NCI-H345 treated with DMSO at 0.1 percent for 48 hours (cell line): ENCODE measurements at regions not wholly inside any gene's neighbourhood (a gene's known extent, or its start where the extent isn't known, plus 50 kb on each side); places are given as distances from the start of the nearest gene placed in this dataset.
"Not testable (repeated sequence)": the region's sequence is repeated elsewhere in the genome, so short reads cannot be mapped to it uniquely, and the experiment has no call there.

ENCODE experiments used
- DNase-seq: peaks from one replicate; lab custom pipeline; 2025; ENCODE audit not compliant: unreplicated experiment; lab: John Stamatoyannopoulos, UW

DNA sequence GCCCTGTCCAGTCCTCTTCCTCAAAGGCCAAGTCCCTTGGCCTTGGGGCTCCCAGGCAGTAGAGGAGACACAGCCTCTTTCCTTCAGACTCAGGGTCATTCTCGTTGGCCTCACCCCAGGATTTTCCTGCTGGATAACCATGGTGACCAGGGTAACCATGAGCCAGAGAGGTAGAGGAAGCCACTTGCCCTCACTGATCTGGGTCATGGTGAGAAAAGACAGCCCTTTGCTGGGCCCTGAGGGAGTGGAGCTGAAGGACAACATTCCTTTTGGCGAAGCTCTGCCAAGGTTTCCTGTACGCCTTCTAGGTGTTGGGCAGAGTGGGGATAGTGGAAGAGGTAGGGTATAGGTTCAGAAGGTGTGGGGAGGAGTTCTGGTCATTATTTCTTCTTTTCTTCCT lies 53.1 kb upstream of the WNT4 start:
- no peak for DNase-seq

DNA sequence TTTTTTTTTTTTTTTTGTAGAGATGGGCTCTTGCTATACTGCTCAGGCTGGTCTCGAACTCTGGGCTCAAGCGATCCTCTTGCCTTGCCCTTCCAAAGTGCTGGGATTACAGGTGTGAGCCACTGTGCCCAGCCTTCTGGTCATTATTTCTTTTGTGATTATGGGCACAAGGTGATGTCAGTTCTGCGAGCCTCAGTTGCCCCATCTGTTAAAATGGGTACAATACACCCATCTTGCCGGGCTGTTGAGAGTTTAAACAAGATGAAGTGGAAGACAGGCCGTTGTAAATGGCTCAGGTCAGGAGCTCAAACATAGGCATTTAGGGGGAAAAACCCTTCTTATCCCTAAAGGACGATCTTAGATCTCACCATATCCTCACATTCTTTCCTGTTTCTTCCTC lies 53.7 kb upstream of the WNT4 start:
- DNase-seq, result no peak

DNA sequence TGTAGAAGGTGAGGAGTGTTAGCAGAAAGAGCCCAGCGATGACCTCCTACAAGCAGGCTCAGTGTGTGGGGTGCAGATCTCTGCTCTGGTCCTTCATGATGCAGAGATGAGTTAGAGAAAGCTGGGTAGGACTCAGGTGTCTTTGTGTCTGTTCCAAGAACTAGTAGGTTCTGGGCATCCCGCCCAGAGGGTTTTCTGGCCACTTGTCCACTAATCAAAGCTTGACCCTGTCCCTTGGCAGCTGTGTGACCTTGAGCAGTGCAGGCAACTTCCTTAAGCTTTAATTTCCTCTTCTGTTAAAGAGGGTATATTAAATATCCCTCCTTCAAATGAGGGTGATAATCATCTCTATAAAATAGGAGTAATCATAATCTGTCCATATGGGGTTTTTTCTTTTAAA lies 54.7 kb upstream of the WNT4 start:
- no peak for DNase-seq

DNA sequence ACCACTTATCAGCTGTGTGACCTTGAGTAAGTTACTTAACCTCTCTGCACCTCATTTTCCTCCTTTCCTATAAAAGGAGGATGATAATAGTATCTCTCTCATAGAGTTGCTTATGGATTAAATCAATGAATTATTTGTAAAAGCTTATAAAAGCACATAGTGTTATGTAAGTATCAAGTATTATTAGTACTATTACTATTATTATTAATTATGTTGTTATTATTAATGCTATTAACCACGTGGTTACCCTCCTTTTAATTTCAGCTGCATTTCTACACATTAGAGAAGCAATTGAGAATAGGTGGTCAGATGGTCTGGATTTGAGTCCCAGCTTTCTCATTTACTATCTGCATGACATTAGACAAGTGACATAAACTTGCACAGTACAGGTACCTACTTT lies 58.1 kb upstream of the WNT4 start:
- DNase-seq, result no peak

DNA sequence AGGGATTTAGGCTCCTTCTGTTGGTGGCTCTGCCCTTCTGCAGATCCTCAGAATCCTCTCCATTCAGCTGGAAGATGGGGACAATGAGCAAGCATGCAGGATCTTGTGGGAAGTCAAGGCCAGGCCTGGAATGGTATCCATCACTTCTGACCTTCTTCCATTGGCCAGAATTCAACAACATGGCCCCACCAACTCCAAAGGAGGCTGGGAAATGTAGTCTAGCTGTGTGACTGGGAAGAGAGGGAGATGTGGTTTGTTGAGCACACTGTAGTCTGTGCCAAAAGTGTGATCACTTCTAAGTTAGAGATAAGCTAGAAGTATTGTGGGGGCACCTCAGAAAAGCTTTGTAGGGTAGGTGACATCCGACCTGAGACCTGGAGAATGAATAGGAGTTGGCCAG lies 60.4 kb upstream of the WNT4 start:
- no peak for DNase-seq

DNA sequence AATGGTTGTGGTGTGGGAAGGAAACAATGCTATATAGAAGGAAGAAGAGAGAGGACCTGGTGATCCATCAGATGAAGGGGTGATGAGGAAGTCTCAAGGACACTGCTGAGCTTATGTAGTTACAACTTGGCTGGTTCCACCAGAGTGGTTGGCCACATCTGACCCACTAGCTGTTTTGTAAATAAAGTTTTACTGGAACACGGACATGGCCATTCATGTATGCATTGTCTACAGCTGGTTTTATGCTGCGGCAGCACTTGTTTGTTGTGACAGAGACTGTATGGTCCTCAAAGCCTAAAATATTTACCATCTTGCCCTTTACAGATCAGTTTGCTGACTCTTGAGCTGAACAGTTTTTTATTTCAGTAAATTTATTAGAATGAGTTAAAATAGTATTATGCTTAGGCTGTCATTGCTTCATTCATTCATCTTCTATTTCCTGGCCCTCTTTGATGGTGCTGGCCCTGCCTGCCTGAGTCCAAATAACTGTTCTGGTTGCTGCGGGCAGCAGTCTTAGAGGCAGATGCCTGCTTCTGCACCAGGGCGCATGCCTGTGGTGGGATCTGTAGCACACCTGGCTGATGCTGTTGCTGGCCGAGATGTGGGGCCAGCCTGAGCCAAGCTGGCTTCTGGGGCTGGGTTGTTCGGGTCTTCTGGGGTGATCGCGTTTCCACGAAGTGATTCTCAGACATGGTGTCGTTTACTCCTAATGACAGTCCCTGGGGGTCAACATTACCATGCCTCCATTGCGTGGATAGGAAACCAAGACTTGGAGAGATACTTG lies 61.4 kb upstream of the WNT4 start:
- no peak for DNase-seq

DNA sequence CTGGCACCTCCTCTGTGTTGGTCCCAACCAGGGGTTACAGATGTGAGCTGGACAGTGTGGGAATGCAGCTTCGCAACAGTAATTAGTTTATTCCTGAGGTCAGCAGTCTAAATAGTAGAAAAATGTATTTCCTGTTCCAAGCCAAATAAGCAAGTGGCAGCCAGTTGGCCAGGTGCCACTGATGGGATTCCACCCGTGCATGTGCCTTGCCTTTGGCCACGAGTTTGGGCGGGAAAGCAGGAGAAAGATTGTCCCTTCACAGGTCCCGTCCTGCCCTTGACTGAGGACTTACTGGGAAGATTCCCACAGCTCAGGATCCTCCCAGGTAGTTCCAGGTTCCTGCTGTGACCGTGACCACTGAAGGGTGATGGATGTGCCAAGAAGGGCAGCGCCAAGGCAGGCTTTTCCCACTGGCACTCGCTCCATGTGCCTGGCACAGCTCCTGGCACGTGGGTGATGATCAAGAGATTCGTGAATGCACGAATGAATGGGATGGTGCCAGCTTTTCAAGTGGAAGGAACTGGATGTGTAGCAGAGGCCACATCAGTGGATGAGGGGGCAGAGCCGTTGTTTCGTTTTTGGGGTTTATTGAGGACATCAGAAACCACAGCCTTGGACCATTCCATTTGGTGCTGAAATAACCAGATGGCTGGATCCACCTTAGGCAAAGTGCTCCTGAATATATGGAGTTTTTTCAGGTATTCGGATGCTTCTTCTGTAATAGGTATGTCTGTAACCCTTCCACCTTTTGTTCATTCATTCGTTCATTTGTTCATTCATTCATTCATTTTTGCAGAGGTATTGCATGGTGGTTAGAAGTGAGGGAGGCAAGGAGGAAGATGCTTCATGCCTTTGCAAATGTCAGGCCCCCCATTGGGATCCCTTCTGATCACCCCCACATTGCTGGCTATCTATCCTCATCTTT lies 62.4 kb upstream of the WNT4 start:
- DNase-seq, result no peak

DNA sequence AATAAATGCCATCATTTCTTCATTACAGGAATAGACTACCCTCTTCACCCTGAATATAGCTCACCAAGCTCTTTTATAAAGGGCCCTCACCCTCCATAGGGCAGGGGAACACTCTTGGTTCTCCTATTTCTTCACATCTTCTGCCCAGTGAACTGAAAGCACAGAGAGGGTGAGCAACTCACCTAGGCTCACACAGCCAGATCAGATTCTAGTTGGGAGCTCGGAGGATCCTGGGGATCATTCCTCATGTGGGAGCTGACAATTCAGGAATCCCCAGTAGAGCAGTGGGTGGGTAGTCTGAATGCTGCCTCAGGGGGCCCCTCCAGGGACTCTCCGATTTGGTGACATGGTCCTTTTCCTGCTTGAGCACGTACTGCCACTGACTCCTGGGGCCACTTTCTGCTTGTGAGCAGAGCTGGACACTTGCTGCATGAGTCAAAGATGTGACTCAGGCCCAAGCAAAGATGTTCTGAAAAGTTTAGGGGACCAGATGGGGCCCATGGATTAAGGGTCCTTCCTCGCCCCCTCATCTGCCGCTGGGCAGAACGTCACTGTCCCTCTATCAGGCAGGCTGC lies 63.7 kb upstream of the WNT4 start:
- DNase-seq, result no peak

DNA sequence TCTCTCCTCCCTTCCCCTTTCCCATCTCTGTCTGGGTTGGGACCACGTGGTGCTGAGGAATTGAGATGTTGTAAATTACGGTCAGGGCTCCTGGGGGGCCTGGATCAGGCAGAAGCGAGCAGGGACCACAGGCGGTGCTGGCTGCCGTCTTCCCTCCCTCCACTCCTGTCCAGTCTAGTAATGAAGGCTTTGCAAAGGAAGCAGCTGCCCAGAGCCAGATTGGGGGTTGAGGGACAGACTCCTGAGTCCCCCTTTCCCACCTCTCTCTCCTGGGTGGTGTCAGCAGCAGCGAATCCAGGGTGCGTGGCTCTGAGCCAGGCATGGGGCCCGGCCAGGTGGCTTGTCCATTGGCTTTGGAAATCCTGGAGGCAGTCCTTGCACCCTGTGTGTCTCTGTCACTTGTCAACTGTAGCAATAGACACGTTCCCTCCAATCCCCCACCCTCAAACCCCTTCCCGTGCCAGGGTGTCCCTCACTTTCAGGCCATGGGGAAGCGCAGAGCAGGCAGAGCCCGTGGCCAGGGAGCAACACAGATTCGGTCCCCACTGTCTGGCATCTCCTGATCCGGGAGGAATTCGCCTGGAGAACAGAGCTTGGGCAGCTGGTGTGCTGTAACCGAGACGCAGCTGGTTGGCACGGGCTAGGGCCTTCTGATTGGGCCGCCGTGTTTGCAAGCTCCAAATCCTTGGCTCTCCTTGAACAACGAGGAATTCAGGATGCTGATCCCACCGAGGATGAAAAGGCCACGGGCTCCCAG lies 64.8 kb upstream of the WNT4 start:
- DNase-seq, result no peak

DNA sequence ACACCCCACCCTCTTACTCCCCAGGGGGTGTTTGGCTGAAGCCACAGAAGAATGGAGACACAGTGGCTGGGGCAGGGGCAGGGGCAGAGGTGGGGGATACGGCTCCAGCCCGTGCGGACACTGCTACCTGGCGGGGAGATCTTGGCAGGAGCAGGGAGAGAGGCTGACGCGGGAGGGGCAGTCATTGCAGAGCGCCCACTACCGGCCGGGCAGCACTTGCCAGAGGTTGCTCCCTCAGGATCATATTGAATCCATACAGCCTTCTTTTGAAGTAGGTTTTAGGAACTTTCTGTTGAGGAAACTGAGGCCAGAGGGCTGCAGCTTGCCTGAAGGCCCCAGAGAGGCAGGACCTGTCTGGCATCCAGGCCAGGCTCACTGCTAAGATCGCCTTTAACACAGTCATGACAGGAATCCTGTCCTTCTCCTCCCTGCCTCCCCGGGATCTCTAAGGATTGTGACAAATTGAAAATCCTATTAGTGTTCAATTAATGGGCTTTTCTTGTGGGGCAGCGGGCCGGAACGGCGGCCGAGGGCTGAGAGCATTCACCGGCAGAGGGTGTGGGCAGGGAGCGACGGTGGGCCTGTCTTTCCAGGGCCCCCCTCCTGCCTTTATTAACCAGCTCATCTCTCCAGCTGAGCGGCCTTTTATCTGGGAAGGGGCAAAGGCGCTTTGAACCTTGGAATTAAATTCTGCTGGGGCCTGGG lies 65.5 kb upstream of the WNT4 start:
- no peak for DNase-seq

DNA sequence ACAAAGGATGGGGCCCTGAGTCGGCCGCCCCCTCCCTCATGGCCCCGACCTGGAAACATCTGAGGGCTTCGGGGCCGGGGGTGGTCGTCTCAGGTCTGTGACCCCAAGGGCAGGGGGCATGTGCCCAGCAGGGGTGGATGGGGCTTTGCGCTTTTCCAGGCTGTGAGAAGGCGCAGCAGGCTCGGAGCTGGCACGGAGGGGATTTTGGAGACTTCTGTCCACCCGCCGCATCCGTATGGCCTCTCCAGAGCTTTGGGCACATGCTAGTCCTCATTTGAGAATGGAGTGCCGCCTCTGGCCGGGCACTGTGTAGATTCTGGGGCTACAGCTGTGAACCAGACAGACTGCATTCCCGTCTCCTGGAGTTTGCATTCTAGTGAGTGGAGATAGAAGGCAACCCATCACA lies 66.1 kb upstream of the WNT4 start:
- no peak for DNase-seq

DNA sequence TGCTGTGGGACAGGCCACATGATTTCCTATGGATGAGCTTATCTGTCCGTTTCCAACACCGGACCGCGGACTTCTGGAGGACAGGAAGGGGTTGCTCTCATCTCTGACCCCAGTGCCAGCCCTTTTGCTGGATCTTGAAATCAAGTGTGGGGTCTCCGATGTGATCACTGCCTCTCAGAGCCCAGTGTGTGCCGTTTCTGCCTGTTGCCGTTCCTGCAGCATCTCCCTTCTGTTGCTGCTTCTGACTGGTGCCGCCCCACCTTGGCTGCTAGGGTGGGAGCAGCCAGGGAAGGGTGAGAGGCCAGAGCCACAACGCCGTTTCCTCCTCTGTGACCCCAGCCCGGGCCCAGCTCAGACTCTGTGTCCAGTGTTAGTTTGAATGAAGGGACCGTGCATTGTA lies 67.3 kb upstream of the WNT4 start:
- no peak for DNase-seq

DNA sequence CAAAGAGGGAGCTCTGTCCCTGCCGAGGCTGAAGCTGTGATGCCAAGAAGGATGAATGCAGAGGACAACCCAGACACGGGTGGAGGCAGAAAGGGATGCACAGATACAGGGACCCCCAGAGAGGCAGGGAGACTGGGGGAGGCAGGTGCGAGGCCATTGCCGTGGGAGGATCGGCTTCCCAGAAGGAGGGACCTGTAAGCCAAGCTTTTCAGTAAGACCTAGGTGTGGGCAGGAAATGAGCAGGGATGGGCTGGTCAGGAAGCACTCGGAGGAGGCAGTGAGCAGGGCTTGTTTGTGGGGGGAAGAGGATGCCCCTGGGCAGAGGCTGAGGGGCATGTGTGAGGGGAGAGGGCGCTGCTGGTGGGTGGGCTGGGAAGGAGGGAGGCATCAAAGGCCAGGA lies 67.7 kb upstream of the WNT4 start:
- no peak for DNase-seq

DNA sequence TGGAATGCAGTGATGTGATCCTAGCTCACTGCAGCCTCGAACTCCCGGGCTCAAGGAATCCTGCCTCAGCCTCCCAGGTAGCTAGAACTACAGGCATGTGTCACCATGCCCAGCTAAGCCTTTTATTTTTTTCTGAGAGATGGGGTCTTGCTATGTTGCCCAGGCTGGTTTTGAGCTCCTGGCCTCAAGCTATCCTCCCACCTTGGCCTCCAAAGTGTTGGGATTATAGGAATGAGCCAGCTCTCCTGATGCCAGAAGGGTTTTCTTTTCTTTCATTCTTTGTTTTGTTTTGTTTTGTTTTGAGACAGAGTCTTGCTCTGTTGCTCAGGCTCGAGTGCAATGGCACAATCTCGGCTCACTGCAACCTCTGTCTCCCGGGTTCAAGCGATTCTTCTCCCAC lies 68.6 kb upstream of the WNT4 start:
- not testable (repeated sequence) for DNase-seq

DNA sequence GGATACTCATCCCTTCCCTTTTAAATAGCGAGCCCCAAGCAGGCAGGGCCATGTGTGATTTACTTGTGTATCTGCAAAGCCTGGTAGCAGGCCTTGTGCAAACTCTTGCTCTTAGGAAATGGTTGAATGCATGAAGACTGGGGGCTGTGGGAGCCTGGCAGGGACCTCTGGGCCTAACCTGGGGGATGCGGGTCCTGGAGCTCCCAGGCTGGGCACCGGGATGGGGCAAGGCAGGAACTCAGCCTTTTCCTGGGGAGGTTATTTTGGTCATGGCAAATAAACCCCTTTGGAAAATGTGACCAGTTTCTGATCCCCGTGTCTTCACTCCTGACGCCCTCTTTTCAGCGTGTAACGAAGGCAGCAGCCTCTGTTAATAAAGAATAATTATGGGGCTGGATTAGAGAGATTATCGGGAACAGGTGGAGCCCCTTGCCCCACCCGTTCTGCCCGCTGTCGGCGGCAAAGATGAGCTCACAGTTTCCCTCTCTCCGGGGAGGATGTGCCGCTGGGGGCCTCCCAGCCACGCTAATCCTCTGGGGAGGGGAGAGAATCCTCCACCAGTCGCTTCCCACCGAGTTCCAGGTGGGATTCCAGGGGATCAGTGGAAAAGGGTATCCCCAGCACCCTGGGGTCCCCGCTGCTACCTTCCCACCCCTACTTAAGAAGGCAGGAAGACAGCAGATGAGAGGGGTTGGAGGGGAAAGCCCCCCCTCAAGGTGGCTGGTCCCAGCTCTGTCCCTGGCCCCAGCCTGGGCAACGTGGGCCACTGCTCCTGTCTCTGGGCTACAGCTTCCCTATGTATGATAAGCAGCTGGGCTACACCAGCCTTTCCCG lies 69.7 kb upstream of the WNT4 start:
- no peak for DNase-seq

DNA sequence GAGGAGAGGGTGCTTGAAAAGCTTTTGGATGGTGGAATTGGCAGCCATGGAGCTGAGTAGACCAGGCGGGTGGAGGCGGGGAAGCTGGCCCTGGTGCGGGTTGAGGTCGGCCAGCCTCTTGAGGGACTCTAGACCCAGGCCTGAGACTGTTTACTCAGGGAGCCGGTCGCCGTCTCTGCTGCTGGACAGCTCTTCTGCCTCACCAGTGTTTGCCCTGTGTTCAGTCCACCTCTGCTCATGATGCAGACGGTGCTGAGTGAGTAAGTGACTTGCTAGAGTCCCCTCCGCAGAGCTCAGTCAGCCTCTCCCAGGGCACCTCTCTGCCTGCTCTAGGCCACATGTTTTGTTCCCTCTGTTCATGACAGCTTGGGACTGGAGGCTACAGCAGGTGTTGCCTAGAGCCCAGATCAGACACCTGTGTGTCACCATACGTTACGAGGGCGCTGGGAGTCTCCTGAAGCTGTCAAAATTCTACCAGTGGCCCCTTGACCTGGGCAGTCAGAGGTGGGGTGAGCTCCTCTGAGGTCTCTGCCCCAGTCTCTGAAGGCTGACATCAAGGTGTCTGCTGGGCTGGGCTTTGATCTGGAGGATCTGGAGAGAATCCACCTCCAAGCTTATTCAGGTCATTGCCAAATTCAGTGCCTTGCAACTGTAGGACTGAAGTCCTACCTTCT lies 73.5 kb upstream of the WNT4 start:
- DNase-seq, result no peak

DNA sequence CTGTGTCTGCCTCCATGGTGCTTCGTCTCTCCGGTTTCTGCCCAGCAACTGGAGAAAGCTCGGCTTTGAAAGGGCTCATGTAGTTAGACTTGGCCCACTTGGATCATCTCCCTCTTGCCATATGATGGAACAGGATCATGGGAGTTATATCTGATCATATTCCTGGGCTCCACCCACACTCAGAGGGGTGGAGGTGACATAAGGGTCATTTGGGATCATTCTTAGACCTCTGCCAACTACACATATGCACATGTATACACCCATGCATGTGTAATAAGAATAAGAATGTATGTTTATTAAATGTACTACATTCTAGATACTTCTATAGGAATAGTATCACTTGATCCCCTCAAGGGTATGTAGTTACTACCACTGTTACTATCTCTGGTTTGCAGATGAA lies 74.1 kb upstream of the WNT4 start:
- no peak for DNase-seq

DNA sequence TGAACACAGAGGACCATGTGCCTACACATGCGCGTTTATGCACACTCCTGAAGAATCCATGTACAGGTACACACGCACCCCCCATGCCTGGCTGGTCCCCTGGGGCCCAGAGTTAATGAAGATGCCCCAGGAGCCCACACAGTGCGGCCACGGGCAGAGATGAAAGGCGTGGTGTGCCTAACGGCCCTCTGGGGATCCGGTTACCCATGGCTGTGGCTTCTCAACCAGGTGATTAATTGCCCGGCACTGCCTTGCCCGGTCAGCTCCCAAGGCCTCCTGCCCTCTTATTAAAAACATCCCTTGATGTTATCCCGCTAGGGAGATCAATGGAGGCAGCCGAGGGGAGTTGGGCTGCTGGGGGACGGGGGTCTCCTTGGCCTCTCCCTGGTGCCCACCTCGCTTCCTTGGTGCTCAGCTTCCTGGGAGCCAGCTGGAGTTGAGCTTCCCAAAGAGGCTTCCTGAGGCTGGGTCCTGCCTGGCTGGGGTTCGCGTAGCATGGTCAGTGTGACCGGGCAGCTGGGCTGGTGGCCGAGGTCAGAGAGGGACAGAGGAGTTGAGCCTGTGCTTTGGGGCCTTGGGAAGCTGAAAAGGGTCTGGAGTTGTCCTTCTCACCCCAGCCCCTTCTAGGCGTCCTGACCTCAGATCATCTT lies 75.0 kb upstream of the WNT4 start:
- no peak for DNase-seq
